HEK293 (cell line): ENCODE measurements at regions not wholly inside any gene's neighbourhood (a gene's known extent, or its start where the extent isn't known, plus 50 kb on each side); places are given as distances from the start of the nearest gene placed in this dataset.

Experiments
- CTCF ChIP-seq: fragments of 450-650 bp; formaldehyde crosslinking; IDR thresholded peaks from 2 replicates; pipeline ENCODE4 v1.5.1; 2016; ENCODE audit warnings: missing biosample characterization, missing genetic modification characterization
- ZNF146 ChIP-seq: fragments of 450-650 bp; formaldehyde crosslinking; IDR thresholded peaks from 2 replicates; pipeline ENCODE4 v1.5.1; 2016; ENCODE audit warnings: missing biosample characterization, missing genetic modification characterization
- ZNF174 ChIP-seq: fragments of 450-650 bp; formaldehyde crosslinking; IDR thresholded peaks from 2 replicates; pipeline ENCODE4 v1.5.0; 2017; ENCODE audit warnings: missing biosample characterization, mild to moderate bottlenecking, missing genetic modification characterization
- ZNF274 ChIP-seq, 2 experiments: fragments of 200-500 bp in 1 of 2; fragments of 450-650 bp in 1 of 2; sonication (Bioruptor generic) in 1 of 2; formaldehyde crosslinking in 1 of 2; IDR thresholded peaks; 2 replicates each; pipeline versions ENCODE4 v1.5.1 to v1.6.1; 2014 to 2016; ENCODE audit warnings: borderline replicate concordance in 1 of 2, inconsistent platforms in 1 of 2, low read length in 1 of 2, missing biosample characterization in 1 of 2, missing genetic modification characterization in 1 of 2
- ZNF76 ChIP-seq: fragments of 450-650 bp; formaldehyde crosslinking; IDR thresholded peaks from 2 replicates; pipeline ENCODE4; 2016; ENCODE audit warnings: low read depth, missing biosample characterization, missing genetic modification characterization, borderline replicate concordance
- ZSCAN30 ChIP-seq: fragments of 450-650 bp; IDR thresholded peaks from 2 replicates; pipeline ENCODE4 v1.5.1; 2018; ENCODE audit warnings: missing biosample characterization, mild to moderate bottlenecking, missing genetic modification characterization, moderate library complexity

GRCh38 chr2:149703281-149703680 is 115.7 kb upstream of the MMADHC start:
- TF ChIP-seq ZNF76 (tag by site-specific recombination) (no peak), ZNF174 (tag by site-specific recombination) (no peak), CTCF (tag by site-specific recombination) (no peak), ZSCAN30 (no peak), ZNF146 (tag by site-specific recombination) (no peak), ZNF274 (IDR thresholded peaks at IDR 0.05; ENCODE audit: low read length) (no peak), ZNF274 (tag by site-specific recombination; IDR thresholded peaks at IDR 0.05; ENCODE audit: borderline replicate concordance) (no peak)
